Muscle layer of duodenum (tissue), 2 donors: ENCODE measurements at regions not wholly inside any gene's neighbourhood (a gene's known extent, or its start where the extent isn't known, plus 50 kb on each side); places are given as distances from the start of the nearest gene placed in this dataset.

Source experiments
- H3K27ac ChIP-seq: one replicate; pipeline ENCODE4 v1.7.0; 2013; ENCODE audit warnings: mild to moderate bottlenecking, low read length
- H3K27me3 ChIP-seq: one replicate; pipeline ENCODE4 v1.7.0; 2013; ENCODE audit warnings: low read depth, mild to moderate bottlenecking, control low read depth, low read length
- H3K36me3 ChIP-seq, 2 donors: one replicate each; pipeline ENCODE4 v1.7.0; 2013; ENCODE audit warnings: low read length in 2 of 2, control low read depth in 1 of 2, mild to moderate bottlenecking in 1 of 2; ENCODE audit not compliant: insufficient read depth in 2 of 2, control insufficient read depth in 1 of 2
- H3K4me1 ChIP-seq, 2 donors: one replicate each; pipeline ENCODE4 v1.7.0; 2013; ENCODE audit warnings: low read length in 2 of 2, mild to moderate bottlenecking in 2 of 2, control low read depth in 1 of 2, moderate library complexity in 1 of 2; ENCODE audit not compliant: insufficient read depth in 2 of 2, control insufficient read depth in 1 of 2
- H3K4me3 ChIP-seq, 2 donors: one replicate each; pipeline ENCODE4 v1.7.0; 2013; ENCODE audit warnings: low read length in 2 of 2, low read depth in 1 of 2, mild to moderate bottlenecking in 1 of 2
- H3K9me3 ChIP-seq, 2 donors: one replicate each; pipeline ENCODE4 v1.7.0; 2013; ENCODE audit warnings: low read length in 2 of 2, control low read depth in 1 of 2, mild to moderate bottlenecking in 1 of 2; ENCODE audit not compliant: control insufficient read depth in 1 of 2
- donor health status: healthy.

GRCh38 chr2:107359021-107359420, 467.7 kb upstream of the RGPD4 start:
- H3K36me3 ChIP-seq = no peaks in the 10 kb centered on the region
- H3K9me3 ChIP-seq = no peaks in the 10 kb centered on the region
- no peaks in the 10 kb centered on the region for H3K27me3 ChIP-seq
- no peaks in the 10 kb centered on the region for H3K4me1 ChIP-seq
- no peak overlapping the region for H3K27ac ChIP-seq
- H3K4me3 ChIP-seq = no peak overlapping the region

- Histone ChIP-seq H3K36me3 (no peaks in the 10 kb centered on the region), H3K9me3 (no peaks in the 10 kb centered on the region), H3K4me3 (no peak overlapping the region), H3K27ac (no peak overlapping the region), H3K4me1 (no peaks in the 10 kb centered on the region), H3K27me3 (no peaks in the 10 kb centered on the region)
Measured at GRCh38 chr2:107361751-107362381, 464.8 kb upstream of the RGPD4 start.

- Histone ChIP-seq H3K9me3 (no peaks in the 10 kb centered on the region), H3K27me3 (no peaks in the 10 kb centered on the region), H3K36me3 (no peaks in the 10 kb centered on the region), H3K27ac (no peak overlapping the region), H3K4me1 (no peaks in the 10 kb centered on the region), H3K4me3 (no peak overlapping the region)
Measured at GRCh38 chr2:107362993-107363392, 463.7 kb upstream of the RGPD4 start.

GRCh38 chr2:107363806-107364205, 462.9 kb upstream of the RGPD4 start:
- Histone ChIP-seq H3K27me3 (no peaks in the 10 kb centered on the region), H3K4me3 (no peak overlapping the region), H3K9me3 (no peaks in the 10 kb centered on the region), H3K4me1 (no peaks in the 10 kb centered on the region), H3K36me3 (no peaks in the 10 kb centered on the region), H3K27ac (no peak overlapping the region)

GRCh38 chr2:107364361-107364950, 462.2 kb upstream of the RGPD4 start:
- no peaks in the 10 kb centered on the region for H3K9me3 ChIP-seq
- H3K4me1 ChIP-seq = no peaks in the 10 kb centered on the region
- no peaks in the 10 kb centered on the region for H3K27me3 ChIP-seq
- H3K4me3 ChIP-seq = no peak overlapping the region
- H3K36me3 ChIP-seq = no peaks in the 10 kb centered on the region
- H3K27ac ChIP-seq = no peak overlapping the region

GRCh38 chr2:107374249-107374648, 452.4 kb upstream of the RGPD4 start:
- Histone ChIP-seq H3K4me3 (no peak overlapping the region), H3K4me1 (no peaks in the 10 kb centered on the region), H3K9me3 (no peaks in the 10 kb centered on the region), H3K27me3 (no peaks in the 10 kb centered on the region), H3K36me3 (no peaks in the 10 kb centered on the region), H3K27ac (no peak overlapping the region)

GRCh38 chr2:107376909-107377308, 449.8 kb upstream of the RGPD4 start:
- Histone ChIP-seq H3K36me3 (no peaks in the 10 kb centered on the region), H3K27me3 (no peaks in the 10 kb centered on the region), H3K4me3 (no peak overlapping the region), H3K9me3 (no peaks in the 10 kb centered on the region), H3K27ac (no peak overlapping the region), H3K4me1 (no peaks in the 10 kb centered on the region)

- Histone ChIP-seq H3K9me3 (no peaks in the 10 kb centered on the region), H3K27me3 (no peaks in the 10 kb centered on the region), H3K4me1 (no peaks in the 10 kb centered on the region), H3K36me3 (no peaks in the 10 kb centered on the region), H3K27ac (no peak overlapping the region), H3K4me3 (no peak overlapping the region)
Measured at GRCh38 chr2:107380912-107381311, 445.8 kb upstream of the RGPD4 start.

- Histone ChIP-seq H3K27ac (no peak overlapping the region), H3K9me3 (peaks cover 0 to 6% of the 10 kb centered on the region in 2 donors), H3K36me3 (no peaks in the 10 kb centered on the region), H3K4me1 (no peaks in the 10 kb centered on the region), H3K27me3 (no peaks in the 10 kb centered on the region), H3K4me3 (no peak overlapping the region)
Measured at GRCh38 chr2:107383691-107384090, 443.0 kb upstream of the RGPD4 start.

GRCh38 chr2:107384422-107384821, 442.3 kb upstream of the RGPD4 start:
- Histone ChIP-seq H3K27me3 (no peaks in the 10 kb centered on the region), H3K36me3 (no peaks in the 10 kb centered on the region), H3K4me3 (no peak overlapping the region), H3K9me3 (peaks cover 0 to 6% of the 10 kb centered on the region in 2 donors), H3K4me1 (no peaks in the 10 kb centered on the region), H3K27ac (no peak overlapping the region)

- H3K4me1 ChIP-seq = no peaks in the 10 kb centered on the region
- H3K27ac ChIP-seq = no peak overlapping the region
- no peak overlapping the region for H3K4me3 ChIP-seq
- H3K27me3 ChIP-seq = no peaks in the 10 kb centered on the region
- peaks cover 0 to 6% of the 10 kb centered on the region in 2 donors for H3K9me3 ChIP-seq
- no peaks in the 10 kb centered on the region for H3K36me3 ChIP-seq
Measured at GRCh38 chr2:107385921-107386320, 440.8 kb upstream of the RGPD4 start.

GRCh38 chr2:107392241-107392704, 434.4 kb upstream of the RGPD4 start:
- Histone ChIP-seq H3K36me3 (no peaks in the 10 kb centered on the region), H3K27me3 (no peaks in the 10 kb centered on the region), H3K9me3 (peaks cover 0 to 6% of the 10 kb centered on the region in 2 donors), H3K27ac (no peak overlapping the region), H3K4me3 (no peak overlapping the region), H3K4me1 (no peaks in the 10 kb centered on the region)
